ENCODE measurements at regions not wholly inside any gene's neighbourhood (a gene's known extent, or its start where the extent isn't known, plus 50 kb on each side); places are given as distances from the start of the nearest gene placed in this dataset.
A peak's percentile ranks its signal among the peaks of the same experiment; 100 is the strongest.

DNA sequence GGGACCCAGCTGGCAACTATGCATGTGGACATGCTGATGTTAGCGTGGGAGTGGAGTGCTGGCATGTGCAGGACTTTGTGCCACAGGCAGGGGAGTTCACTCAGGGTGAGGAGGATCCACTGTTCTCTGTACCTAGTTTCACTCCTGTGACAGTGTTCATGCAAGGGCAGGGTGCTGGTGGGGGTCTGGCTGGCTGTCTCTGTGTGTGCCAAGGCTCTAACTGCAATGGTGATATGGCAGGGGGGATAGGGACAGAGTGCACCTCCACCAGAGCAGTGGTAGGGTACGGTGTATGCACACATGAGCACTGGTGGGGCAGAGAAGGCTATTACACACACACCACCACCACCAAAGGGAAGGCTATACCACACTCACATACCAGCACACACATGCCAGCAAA lies 210.2 kb upstream of the DEFB112 start:
- H4K20me1 ChIP-seq (ENCODE audit: insufficient read depth), result no peaks in the 10 kb centered on the region
- H3K9me2 ChIP-seq (ENCODE audit: insufficient read depth), result no peaks in the 10 kb centered on the region
- H3K4me1 ChIP-seq (replicated peaks; ENCODE audit: insufficient read depth), result no peaks in the 10 kb centered on the region
- H3K27ac ChIP-seq, result no peak overlapping the region
- TF ChIP-seq, protein P1, sequence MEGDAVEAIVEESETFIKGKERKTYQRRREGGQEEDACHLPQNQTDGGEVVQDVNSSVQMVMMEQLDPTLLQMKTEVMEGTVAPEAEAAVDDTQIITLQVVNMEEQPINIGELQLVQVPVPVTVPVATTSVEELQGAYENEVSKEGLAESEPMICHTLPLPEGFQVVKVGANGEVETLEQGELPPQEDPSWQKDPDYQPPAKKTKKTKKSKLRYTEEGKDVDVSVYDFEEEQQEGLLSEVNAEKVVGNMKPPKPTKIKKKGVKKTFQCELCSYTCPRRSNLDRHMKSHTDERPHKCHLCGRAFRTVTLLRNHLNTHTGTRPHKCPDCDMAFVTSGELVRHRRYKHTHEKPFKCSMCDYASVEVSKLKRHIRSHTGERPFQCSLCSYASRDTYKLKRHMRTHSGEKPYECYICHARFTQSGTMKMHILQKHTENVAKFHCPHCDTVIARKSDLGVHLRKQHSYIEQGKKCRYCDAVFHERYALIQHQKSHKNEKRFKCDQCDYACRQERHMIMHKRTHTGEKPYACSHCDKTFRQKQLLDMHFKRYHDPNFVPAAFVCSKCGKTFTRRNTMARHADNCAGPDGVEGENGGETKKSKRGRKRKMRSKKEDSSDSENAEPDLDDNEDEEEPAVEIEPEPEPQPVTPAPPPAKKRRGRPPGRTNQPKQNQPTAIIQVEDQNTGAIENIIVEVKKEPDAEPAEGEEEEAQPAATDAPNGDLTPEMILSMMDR (conservative IDR thresholded peaks at IDR 0.05), result no peak
- no peak for TF ChIP-seq EZH2 (IDR thresholded peaks at IDR 0.05; ENCODE audit: low read depth)
- no peak for DNase-seq
- no peak overlapping the region for H2AFZ ChIP-seq
- no peaks in the 10 kb centered on the region for H3F3A ChIP-seq (ENCODE audit: insufficient read depth, low read depth)
- no peaks in the 10 kb centered on the region for H3K36me3 ChIP-seq (ENCODE audit: low read depth)
- no peak overlapping the region for H3K4me3 ChIP-seq
- BruUV-seq (replicated peaks), result no TSS peak
- POLR2A ChIA-PET (ENCODE audit: unreplicated experiment), result no interaction called here
- no peaks in the 10 kb centered on the region for H3K79me2 ChIP-seq (ENCODE audit: low read depth)
- no peaks in the 10 kb centered on the region for H3K27me3 ChIP-seq (ENCODE audit: insufficient read depth, low read depth)
- H3K9me3 ChIP-seq (ENCODE audit: insufficient read depth, low read depth), result no peaks in the 10 kb centered on the region
- CTCF ChIA-PET, result no interaction called here
- H3K4me2 ChIP-seq, result no peak overlapping the region
- intact Hi-C loops (cut with micrococcal nuclease; ENCODE audit: unreplicated experiment), result no loop called here

DNA sequence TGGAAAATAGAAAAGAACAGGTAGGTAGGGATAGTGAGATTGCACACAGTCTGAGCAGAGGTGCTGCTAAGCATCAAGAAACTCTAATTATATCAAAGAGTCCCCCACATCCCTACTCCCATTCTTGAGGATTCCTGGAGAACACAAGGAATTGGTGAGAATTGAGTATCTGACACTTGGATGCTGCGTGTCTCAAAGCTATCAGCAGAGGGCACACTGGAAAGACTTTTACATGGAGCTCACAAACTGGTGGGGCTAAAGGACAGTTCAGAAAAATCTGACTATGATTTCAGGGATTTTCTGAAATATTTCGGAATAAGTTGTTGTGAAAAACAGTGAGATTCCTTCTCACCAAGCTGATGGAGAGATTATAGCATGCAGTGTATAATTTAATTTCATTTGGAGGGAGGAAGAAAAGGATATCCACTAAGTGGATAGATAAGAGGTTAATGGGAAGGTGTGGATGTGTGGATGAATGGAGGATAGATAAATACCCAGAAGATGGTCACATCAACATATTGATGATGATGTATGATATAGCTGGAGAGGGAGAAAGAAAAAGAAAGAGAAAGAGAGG lies 215.4 kb upstream of the DEFB112 start:
- Histone ChIP-seq H3K27me3 (ENCODE audit: insufficient read depth, low read depth) (no peaks in the 10 kb centered on the region), H3K36me3 (ENCODE audit: low read depth) (no peaks in the 10 kb centered on the region), H4K20me1 (ENCODE audit: insufficient read depth) (no peaks in the 10 kb centered on the region), H2AFZ (no peak overlapping the region), H3K27ac (no peak overlapping the region), H3K4me2 (no peak overlapping the region), H3K4me3 (no peak overlapping the region), H3K79me2 (ENCODE audit: low read depth) (no peaks in the 10 kb centered on the region), H3K9me3 (ENCODE audit: insufficient read depth, low read depth) (no peaks in the 10 kb centered on the region), H3K9me2 (ENCODE audit: insufficient read depth) (no peaks in the 10 kb centered on the region), H3F3A (ENCODE audit: insufficient read depth, low read depth) (no peaks in the 10 kb centered on the region), H3K4me1 (replicated peaks; ENCODE audit: insufficient read depth) (no peaks in the 10 kb centered on the region)
- POLR2A ChIA-PET (ENCODE audit: unreplicated experiment), result no interaction called here
- TF ChIP-seq, protein P1 (conservative IDR thresholded peaks at IDR 0.05), result peak; percentile 46; the same call in 1 of the 2 replicates
- TF ChIP-seq EZH2 (IDR thresholded peaks at IDR 0.05; ENCODE audit: low read depth), result no peak
- no TSS peak for BruUV-seq (replicated peaks)
- DNase-seq, result no peak
- intact Hi-C loops (cut with micrococcal nuclease; ENCODE audit: unreplicated experiment), result loop anchor here (5.0 kb wide), 1 partner anchor 337 kb away; no protein-coding TSS in a partner anchor
- CTCF ChIA-PET, result no interaction called here

DNA sequence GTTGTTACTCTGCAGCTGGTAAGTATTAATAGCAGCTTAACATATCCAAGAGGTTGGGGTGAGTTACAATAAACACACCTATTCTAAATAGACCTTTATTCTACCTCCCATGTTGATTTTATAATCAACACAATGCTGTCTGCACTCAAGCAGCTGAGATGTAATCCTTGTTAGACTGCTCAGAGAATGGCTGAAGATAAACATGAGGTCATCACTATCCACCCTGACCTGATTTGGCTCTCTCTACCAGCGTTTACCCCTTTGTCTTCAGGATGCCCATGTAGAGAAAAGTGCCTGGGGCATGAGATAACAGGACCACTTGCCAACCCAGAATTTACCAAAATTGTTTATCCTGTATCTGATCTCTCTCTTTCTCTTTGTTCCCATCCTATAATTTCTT lies 220.7 kb upstream of the DEFB112 start:
- H3K4me2 ChIP-seq, result no peak overlapping the region
- no peak for DNase-seq
- H3K27ac ChIP-seq, result no peak overlapping the region
- BruUV-seq (replicated peaks), result no TSS peak
- H3F3A ChIP-seq (ENCODE audit: insufficient read depth, low read depth), result no peaks in the 10 kb centered on the region
- no peak overlapping the region for H2AFZ ChIP-seq
- H3K27me3 ChIP-seq (ENCODE audit: insufficient read depth, low read depth), result no peaks in the 10 kb centered on the region
- H3K4me3 ChIP-seq, result no peak overlapping the region
- ChIA-PET CTCF (no interaction called here), POLR2A (ENCODE audit: unreplicated experiment) (no interaction called here)
- H3K4me1 ChIP-seq (replicated peaks; ENCODE audit: insufficient read depth), result no peaks in the 10 kb centered on the region
- H3K79me2 ChIP-seq (ENCODE audit: low read depth), result no peaks in the 10 kb centered on the region
- no peaks in the 10 kb centered on the region for H3K36me3 ChIP-seq (ENCODE audit: low read depth)
- no peaks in the 10 kb centered on the region for H4K20me1 ChIP-seq (ENCODE audit: insufficient read depth)
- intact Hi-C loops (cut with micrococcal nuclease; ENCODE audit: unreplicated experiment), result no loop called here
- TF ChIP-seq, protein P1 (conservative IDR thresholded peaks at IDR 0.05), result no peak
- H3K9me3 ChIP-seq (ENCODE audit: insufficient read depth, low read depth), result no peaks in the 10 kb centered on the region
- H3K9me2 ChIP-seq (ENCODE audit: insufficient read depth), result no peaks in the 10 kb centered on the region

Measured in PC-9 (cell line).